ENCODE measurements at regions not wholly inside any gene's neighbourhood (a gene's known extent, or its start where the extent isn't known, plus 50 kb on each side); places are given as distances from the start of the nearest gene placed in this dataset.

DNA sequence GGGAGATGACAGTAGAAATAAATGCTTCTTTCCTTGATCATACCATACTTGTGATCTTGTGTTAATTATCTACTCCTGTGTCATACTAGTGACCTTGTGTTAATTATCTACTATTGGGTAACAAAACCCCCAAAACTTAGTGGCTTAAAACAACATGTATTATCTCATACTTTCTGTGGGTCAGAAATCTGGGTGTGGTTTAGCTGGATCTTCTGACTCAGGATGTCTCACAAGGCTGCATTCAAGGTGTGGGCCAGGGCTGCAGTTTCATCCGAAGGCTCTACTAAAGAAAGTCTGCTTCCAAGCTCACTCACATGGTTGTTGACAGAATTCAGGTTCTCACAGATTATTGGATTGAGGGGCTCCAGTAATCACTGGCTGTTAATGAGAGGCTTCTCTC is 70.3 kb upstream of the NDP start:
- TF ChIP-seq Cebpa-rat (IDR thresholded peaks at IDR 0.05) = no peak
- no peak overlapping the region for H3K4me2 ChIP-seq
- no peaks in the 10 kb centered on the region for H4K20me1 ChIP-seq
- no peaks in the 10 kb centered on the region for H3K9me3 ChIP-seq
- no peaks in the 10 kb centered on the region for H3K27me3 ChIP-seq
- H3K36me3 ChIP-seq = no peaks in the 10 kb centered on the region
- no peak overlapping the region for H3K27ac ChIP-seq
- no peak overlapping the region for H3K9ac ChIP-seq
- H3K4me3 ChIP-seq = no peak overlapping the region
- peaks cover 7% of the 10 kb centered on the region; the same call in 1 of the 2 replicates for H3K4me1 ChIP-seq

GRCh38 chrX:44042751-44043150 is 69.6 kb upstream of the NDP start:
- Histone ChIP-seq H4K20me1 (no peaks in the 10 kb centered on the region), H3K27ac (no peak overlapping the region), H3K36me3 (no peaks in the 10 kb centered on the region), H3K4me3 (no peak overlapping the region), H3K27me3 (no peaks in the 10 kb centered on the region), H3K9me3 (no peaks in the 10 kb centered on the region), H3K4me2 (no peak overlapping the region), H3K4me1 (peaks cover 7% of the 10 kb centered on the region; the same call in 1 of the 2 replicates), H3K9ac (no peak overlapping the region)
- TF ChIP-seq Cebpa-rat (IDR thresholded peaks at IDR 0.05) = no peak

DNA sequence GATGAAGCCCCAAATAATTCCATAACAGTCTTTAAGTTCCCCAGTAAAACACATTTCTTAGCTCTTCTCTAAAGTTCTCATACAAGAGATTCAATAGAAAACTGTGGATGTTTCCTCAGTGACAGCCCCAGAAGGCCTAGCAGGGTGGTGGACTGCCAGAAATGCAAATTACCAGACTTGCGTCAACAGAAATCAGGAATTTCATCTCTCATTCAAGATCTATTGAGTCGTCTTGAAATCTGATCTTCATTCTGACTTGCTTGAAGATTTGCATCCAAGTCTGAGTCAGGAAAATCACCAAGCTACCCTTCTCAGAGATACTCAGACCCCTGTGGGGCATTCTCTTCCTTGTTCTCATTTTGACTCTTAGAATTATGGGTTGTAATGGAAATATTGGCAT is 68.9 kb upstream of the NDP start:
- H3K36me3 ChIP-seq = no peaks in the 10 kb centered on the region
- no peak overlapping the region for H3K4me2 ChIP-seq
- TF ChIP-seq Cebpa-rat (IDR thresholded peaks at IDR 0.05) = no peak

DNA sequence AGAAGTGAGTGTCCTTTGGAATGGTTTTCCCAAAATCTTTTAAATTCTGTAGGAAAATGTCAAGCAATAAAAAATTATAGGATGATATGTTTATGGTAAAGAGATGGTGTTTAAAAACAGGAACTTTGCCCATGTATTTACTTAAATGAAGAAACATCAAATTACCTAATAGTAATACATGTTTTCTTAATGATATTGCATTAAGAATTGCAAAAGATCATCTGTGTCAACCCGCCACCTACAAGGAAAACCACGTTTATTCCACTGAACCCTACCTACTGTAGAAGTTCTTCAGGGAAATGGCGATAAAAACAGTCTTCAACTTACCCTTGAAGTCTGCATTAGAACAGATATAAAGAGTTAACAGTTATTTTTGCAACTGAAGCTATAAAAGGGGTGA is 67.2 kb upstream of the NDP start:
- no peaks in the 10 kb centered on the region for H3K9me3 ChIP-seq
- no peaks in the 10 kb centered on the region for H3K36me3 ChIP-seq

More for the DNA sequence above, 68.9 kb upstream of the NDP start:
- no peaks in the 10 kb centered on the region for H4K20me1 ChIP-seq
- H3K4me3 ChIP-seq = no peak overlapping the region
- peaks cover 7% of the 10 kb centered on the region; the same call in 1 of the 2 replicates for H3K4me1 ChIP-seq
- no peak overlapping the region for H3K27ac ChIP-seq
- H3K9me3 ChIP-seq = no peaks in the 10 kb centered on the region
- no peak overlapping the region for H3K9ac ChIP-seq
- H3K27me3 ChIP-seq = no peaks in the 10 kb centered on the region

GRCh38 chrX:44039556-44039955 is 66.4 kb upstream of the NDP start:
- Histone ChIP-seq H3K4me2 (no peak overlapping the region), H4K20me1 (no peaks in the 10 kb centered on the region), H3K27me3 (no peaks in the 10 kb centered on the region), H3K4me3 (no peak overlapping the region), H3K4me1 (peaks cover 12% of the 10 kb centered on the region), H3K9ac (no peak overlapping the region), H3K27ac (no peak overlapping the region), H3K9me3 (no peaks in the 10 kb centered on the region), H3K36me3 (no peaks in the 10 kb centered on the region)
- no peak for TF ChIP-seq Cebpa-rat (IDR thresholded peaks at IDR 0.05)

More for the DNA sequence above, 67.2 kb upstream of the NDP start:
- no peak overlapping the region for H3K27ac ChIP-seq
- peaks cover 11% of the 10 kb centered on the region for H3K4me1 ChIP-seq
- H3K4me3 ChIP-seq = no peak overlapping the region
- H3K9ac ChIP-seq = no peak overlapping the region
- H3K4me2 ChIP-seq = no peak overlapping the region
- TF ChIP-seq Cebpa-rat (IDR thresholded peaks at IDR 0.05) = no peak
- no peaks in the 10 kb centered on the region for H4K20me1 ChIP-seq
- no peaks in the 10 kb centered on the region for H3K27me3 ChIP-seq

DNA sequence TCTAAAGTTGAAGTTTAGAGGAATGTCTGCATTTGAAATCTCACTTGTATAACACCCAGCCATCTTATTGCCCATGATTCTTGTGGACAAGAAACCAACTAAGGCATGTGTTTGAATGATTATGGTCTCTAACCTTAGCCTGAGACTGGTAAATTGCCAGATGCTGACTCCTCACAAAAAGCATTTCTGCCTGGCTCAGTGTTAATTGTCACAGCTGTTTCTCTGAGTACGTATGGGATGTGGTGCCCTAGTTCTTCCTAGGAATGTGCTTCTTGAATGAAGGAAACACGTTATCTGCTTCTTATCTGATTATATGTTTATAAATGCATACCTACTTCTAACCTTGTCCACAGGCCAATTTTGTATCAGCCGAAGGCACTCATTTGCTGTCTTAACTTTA is 63.1 kb upstream of the NDP start:
- H3K27me3 ChIP-seq = no peaks in the 10 kb centered on the region
- TF ChIP-seq Cebpa-rat (IDR thresholded peaks at IDR 0.05) = no peak
- H3K9me3 ChIP-seq = no peaks in the 10 kb centered on the region
- H3K4me2 ChIP-seq = no peak overlapping the region
- no peak overlapping the region for H3K9ac ChIP-seq
- H3K4me3 ChIP-seq = no peak overlapping the region
- H3K27ac ChIP-seq = no peak overlapping the region
- no peaks in the 10 kb centered on the region for H4K20me1 ChIP-seq
- H3K36me3 ChIP-seq = no peaks in the 10 kb centered on the region
- peaks cover 23% of the 10 kb centered on the region for H3K4me1 ChIP-seq

DNA sequence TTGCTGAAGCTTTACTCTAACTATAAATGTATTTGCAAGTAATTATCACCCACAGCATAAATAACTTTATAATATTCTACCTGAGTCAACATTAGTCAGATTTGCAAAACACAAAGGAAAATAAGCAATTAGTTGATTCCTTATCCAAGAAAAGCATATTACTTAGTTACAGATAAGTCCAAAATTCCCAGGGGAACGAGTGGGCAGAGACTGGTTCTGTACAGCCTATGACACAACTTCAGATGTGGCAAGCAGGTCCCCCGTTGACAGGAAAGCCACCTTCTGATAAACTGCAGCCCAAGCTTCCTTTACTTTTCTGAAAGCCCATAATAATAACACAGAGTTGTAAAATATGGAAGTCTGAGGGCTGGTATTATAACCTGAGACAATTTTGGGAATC is 62.4 kb upstream of the NDP start:
- Histone ChIP-seq H3K9me3 (no peaks in the 10 kb centered on the region), H3K4me1 (peaks cover 23% of the 10 kb centered on the region), H3K4me3 (no peak overlapping the region), H3K9ac (no peak overlapping the region), H3K27me3 (no peaks in the 10 kb centered on the region), H3K4me2 (peak overlapping the region; percentile 11; the same call in 1 of the 2 replicates), H4K20me1 (no peaks in the 10 kb centered on the region), H3K27ac (no peak overlapping the region), H3K36me3 (no peaks in the 10 kb centered on the region)
- TF ChIP-seq Cebpa-rat (IDR thresholded peaks at IDR 0.05) = no peak

DNA sequence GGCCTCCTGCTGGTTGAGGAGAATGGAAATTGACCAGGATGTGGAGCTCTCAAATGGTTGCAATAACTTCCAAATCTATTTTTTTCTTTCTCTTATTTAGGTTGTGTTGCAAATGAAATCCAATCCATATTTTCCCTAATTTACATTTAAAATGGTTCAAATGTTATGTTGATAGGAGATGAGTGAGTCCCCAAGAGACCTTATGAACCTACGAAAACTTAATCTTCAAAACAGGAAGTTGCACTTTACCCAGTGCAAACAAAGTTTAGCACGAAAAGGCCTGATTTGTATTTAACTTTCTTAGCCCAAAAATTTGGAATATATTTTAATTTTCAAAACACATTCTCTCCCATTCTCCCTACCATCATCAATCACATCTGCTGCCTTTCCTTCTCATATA is 59.3 kb upstream of the NDP start:
- H3K9ac ChIP-seq = no peak overlapping the region
- H3K36me3 ChIP-seq = no peaks in the 10 kb centered on the region
- H4K20me1 ChIP-seq = no peaks in the 10 kb centered on the region
- no peak overlapping the region for H3K27ac ChIP-seq
- no peaks in the 10 kb centered on the region for H3K27me3 ChIP-seq
- H3K4me1 ChIP-seq = peaks cover 16% of the 10 kb centered on the region
- no peak for TF ChIP-seq Cebpa-rat (IDR thresholded peaks at IDR 0.05)
- H3K4me3 ChIP-seq = no peak overlapping the region
- peak overlapping the region; percentile 15; the same call in 1 of the 2 replicates for H3K4me2 ChIP-seq
- peaks cover 11% of the 10 kb centered on the region; the same call in 1 of the 2 replicates for H3K9me3 ChIP-seq

DNA sequence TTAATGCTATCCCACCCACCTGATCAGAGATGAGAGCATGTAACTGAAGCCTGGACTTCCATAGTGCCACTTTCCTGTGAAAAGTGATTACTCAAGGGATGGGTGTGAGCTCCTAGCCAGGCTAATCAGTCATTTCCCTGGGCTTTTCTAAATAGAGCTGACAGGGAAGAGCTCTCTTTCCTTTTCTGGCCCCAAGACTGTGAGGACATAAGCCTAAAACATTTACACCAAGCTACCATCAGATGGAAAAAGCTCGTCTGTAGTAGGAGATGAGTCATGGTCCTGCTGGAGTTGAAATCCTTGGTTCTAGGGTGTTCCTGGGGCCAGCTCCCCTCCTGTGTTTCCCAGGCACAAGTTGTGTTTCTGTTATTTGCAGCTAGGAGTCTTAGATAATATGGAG is 52.4 kb upstream of the NDP start:
- peaks cover 11% of the 10 kb centered on the region; the same call in 1 of the 2 replicates for H3K9me3 ChIP-seq
- no peaks in the 10 kb centered on the region for H3K4me1 ChIP-seq
- no peaks in the 10 kb centered on the region for H3K36me3 ChIP-seq
- H4K20me1 ChIP-seq = no peaks in the 10 kb centered on the region
- TF ChIP-seq Cebpa-rat (IDR thresholded peaks at IDR 0.05) = no peak
- no peak overlapping the region for H3K27ac ChIP-seq
- H3K9ac ChIP-seq = no peak overlapping the region
- H3K27me3 ChIP-seq = no peaks in the 10 kb centered on the region
- no peak overlapping the region for H3K4me2 ChIP-seq
- no peak overlapping the region for H3K4me3 ChIP-seq
